NCI-H2107 (cell line): ENCODE measurements at regions not wholly inside any gene's neighbourhood (a gene's known extent, or its start where the extent isn't known, plus 50 kb on each side); places are given as distances from the start of the nearest gene placed in this dataset.
"Not testable (repeated sequence)": the region's sequence is repeated elsewhere in the genome, so short reads cannot be mapped to it uniquely, and the experiment has no call there.

Experiments
- DNase-seq: peaks from one replicate; lab custom pipeline; 2025; lab: John Stamatoyannopoulos, UW

GRCh38 chr9:119917175-119917574, 547.9 kb upstream of the BRINP1 start:
- no peak for DNase-seq

- no peak for DNase-seq
Measured at GRCh38 chr9:119907056-119907455, 537.8 kb upstream of the BRINP1 start.

GRCh38 chr9:119905724-119906123, 536.5 kb upstream of the BRINP1 start:
- DNase-seq = no peak

- DNase-seq = no peak
Measured at GRCh38 chr9:119903851-119904250, 534.6 kb upstream of the BRINP1 start.

- DNase-seq = no peak
Measured at GRCh38 chr9:119902611-119903010, 533.4 kb upstream of the BRINP1 start.

GRCh38 chr9:119898316-119898715, 529.1 kb upstream of the BRINP1 start:
- DNase-seq = no peak

- DNase-seq = no peak
Measured at GRCh38 chr9:119884438-119884837, 515.2 kb upstream of the BRINP1 start.

GRCh38 chr9:119881898-119882297, 512.7 kb upstream of the BRINP1 start:
- DNase-seq = no peak

- no peak for DNase-seq
Measured at GRCh38 chr9:119880361-119880760, 511.1 kb upstream of the BRINP1 start.

GRCh38 chr9:119877306-119877705, 508.1 kb upstream of the BRINP1 start:
- no peak for DNase-seq

- no peak for DNase-seq
Measured at GRCh38 chr9:119873877-119874276, 504.6 kb upstream of the BRINP1 start.

GRCh38 chr9:119870251-119870650, 501.0 kb upstream of the BRINP1 start:
- not testable (repeated sequence) for DNase-seq

GRCh38 chr9:119868694-119869093, 499.5 kb upstream of the BRINP1 start:
- DNase-seq = no peak

- DNase-seq = no peak
Measured at GRCh38 chr9:119861842-119862241, 492.6 kb upstream of the BRINP1 start.

GRCh38 chr9:119859128-119859527, 489.9 kb upstream of the BRINP1 start:
- no peak for DNase-seq

- DNase-seq = no peak
Measured at GRCh38 chr9:119853126-119853525, 483.9 kb upstream of the BRINP1 start.

GRCh38 chr9:119852390-119852789, 483.2 kb upstream of the BRINP1 start:
- no peak for DNase-seq

GRCh38 chr9:119844431-119844830, 475.2 kb upstream of the BRINP1 start:
- no peak for DNase-seq

GRCh38 chr9:119841016-119841415, 471.8 kb upstream of the BRINP1 start:
- DNase-seq = no peak

- DNase-seq = no peak
Measured at GRCh38 chr9:119839888-119840287, 470.7 kb upstream of the BRINP1 start.

GRCh38 chr9:119838210-119838609, 469.0 kb upstream of the BRINP1 start:
- no peak for DNase-seq

- no peak for DNase-seq
Measured at GRCh38 chr9:119836036-119836435, 466.8 kb upstream of the BRINP1 start.

GRCh38 chr9:119834064-119834620, 464.9 kb upstream of the BRINP1 start:
- no peak for DNase-seq

GRCh38 chr9:119831309-119831708, 462.1 kb upstream of the BRINP1 start:
- DNase-seq = no peak

- no peak for DNase-seq
Measured at GRCh38 chr9:119829748-119830147, 460.5 kb upstream of the BRINP1 start.
